Adrenal gland (tissue), 5 donors: ENCODE measurements at regions not wholly inside any gene's neighbourhood (a gene's known extent, or its start where the extent isn't known, plus 50 kb on each side); places are given as distances from the start of the nearest gene placed in this dataset.

Experiments used
- CTCF ChIP-seq, 6 experiments: fragments of 450-650 bp in 4 of 6; fragments of 200-600 bp in 2 of 6; sonication (generic) in 1 of 6; IDR thresholded peaks; 1 replicate in 5 of 6; 2 replicates in 1 of 6; pipeline versions ENCODE4 v1.5.1 to v1.8.0; 2016 to 2021; ENCODE audit warnings: antibody characterized with exemption in 6 of 6, mild to moderate bottlenecking in 2 of 6, moderate library complexity in 1 of 6
- POLR2A ChIP-seq, 2 donors: fragments of 450-650 bp; IDR thresholded peaks; one replicate each; pipeline ENCODE4 v1.6.1; 2017; ENCODE audit warnings: antibody characterized with exemption in 2 of 2, mild to moderate bottlenecking in 2 of 2, moderate library complexity in 1 of 2
- donor health status: DM: no; HTN: no; CAD: no.

- TF ChIP-seq CTCF (IDR thresholded peaks at IDR 0.05) (no peak), POLR2A (IDR thresholded peaks at IDR 0.05) (no peak)
Measured at GRCh38 chr2:234839285-234839684, 112.5 kb upstream of the SH3BP4 start.
